Left renal pelvis (tissue), 4 donors: ENCODE measurements at regions not wholly inside any gene's neighbourhood (a gene's known extent, or its start where the extent isn't known, plus 50 kb on each side); places are given as distances from the start of the nearest gene placed in this dataset.
"Not testable (repeated sequence)": the region's sequence is repeated elsewhere in the genome, so short reads cannot be mapped to it uniquely, and the experiment has no call there.

Source experiments
- DNase-seq, 4 donors: peaks; one replicate each; pipeline ENCODE4 v3.0.0-alpha.2; 2013; ENCODE audit warnings: low read depth in 4 of 4, low spot score in 3 of 4

DNA sequence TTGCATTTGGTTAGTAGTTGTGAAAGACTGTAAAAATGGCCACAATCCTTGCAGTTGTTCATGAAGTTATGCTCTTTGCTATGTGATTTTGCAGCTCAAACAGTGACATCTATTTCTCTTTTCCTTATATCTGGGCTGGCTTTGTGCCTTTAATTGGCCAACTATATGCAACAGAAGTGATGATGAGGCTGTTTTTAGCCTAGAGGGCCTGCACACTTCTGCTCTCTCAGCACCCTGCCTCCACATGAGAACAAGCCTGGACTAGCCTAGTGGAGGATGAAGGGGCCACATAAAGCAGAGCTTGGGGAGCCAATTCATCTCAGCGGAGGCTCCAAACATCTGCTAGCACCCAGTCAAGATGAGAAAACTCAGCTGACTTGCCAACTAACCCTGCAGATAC lies 339.8 kb downstream of the OMA1 start:
- DNase-seq: no peak

DNA sequence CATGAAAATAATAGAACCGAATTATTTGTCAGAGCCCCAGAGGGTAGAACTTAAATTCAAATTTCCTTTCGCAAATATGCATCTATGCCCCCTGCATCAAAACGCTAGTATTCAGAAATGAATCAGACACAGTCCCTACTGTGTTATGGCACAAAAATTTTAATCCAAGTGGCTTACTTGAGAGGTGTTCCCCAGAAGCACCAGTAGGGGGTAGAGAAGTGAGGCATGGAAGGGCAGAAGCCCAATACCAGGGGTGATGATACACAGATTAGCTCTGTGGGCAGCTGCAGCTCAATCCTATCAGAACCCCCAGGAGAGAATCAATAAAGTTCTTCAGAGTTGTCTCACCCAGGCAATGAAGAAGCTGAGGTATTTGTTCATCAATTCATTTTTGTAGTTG lies 342.2 kb downstream of the OMA1 start:
- DNase-seq: no peak

DNA sequence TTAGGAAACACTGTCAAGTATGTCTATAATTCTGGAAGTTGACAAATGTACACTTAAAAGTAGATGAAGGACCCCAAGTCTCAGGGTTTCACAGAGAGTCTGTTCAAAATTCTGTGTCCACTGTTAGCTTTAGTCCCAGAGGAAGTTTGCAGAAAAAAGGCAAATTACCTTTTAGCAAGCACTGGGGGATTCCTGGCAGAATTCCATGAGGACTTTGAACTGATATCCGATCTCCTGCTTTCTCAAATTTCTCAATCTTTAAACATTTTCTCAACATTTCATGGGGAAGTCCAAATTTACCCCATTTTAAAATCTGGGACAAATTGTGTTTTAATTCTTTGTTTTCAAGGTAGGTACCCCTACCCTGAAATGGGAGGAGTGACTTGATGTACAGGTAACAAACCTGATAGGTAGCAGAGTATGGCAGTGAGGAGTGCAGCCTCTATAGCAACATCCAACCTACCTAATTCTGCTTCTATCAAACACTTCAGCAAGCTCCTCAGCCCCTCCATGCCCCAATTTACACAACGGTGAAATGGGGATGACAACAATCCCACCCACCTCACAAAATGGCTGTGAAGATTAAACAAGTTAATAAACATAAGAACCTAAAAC lies 344.9 kb downstream of the OMA1 start:
- no peak for DNase-seq

DNA sequence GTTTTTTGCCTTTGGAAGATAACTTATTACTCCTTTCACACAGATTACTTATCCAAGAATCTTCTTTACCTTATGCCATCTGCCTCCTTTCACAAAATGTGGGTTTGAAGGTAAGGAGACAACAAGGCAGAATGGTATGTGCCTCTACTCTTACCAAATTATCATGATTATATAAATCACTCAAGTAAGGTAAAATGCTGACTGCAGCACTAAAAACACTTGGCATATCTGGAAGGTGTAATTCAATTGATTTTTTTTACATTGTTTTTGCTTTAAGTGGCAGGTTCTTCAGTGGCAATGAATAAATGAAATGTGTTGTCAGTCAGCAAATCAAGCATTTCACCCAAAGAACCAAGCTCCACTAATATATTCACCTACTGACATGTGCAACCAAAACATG lies 346.1 kb downstream of the OMA1 start:
- no peak for DNase-seq

DNA sequence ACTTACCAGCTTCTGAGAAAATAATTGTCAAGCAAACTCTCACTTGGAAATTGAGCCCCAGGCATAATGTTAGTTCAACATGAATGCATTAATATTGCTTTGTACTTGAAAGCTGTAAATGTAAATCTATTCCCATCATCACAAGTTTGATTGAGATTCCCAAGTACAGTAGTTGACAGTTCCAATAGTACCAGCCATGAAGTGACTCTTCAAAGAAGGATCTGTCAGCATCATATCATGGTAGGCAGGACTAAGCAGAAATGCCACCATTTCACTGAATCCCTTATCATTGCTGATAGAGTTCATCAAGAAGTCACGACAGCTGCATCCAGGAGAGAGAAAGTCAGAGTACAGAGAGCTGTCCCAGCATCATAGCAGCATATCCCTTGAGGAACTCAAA lies 348.7 kb downstream of the OMA1 start:
- DNase-seq: no peak

DNA sequence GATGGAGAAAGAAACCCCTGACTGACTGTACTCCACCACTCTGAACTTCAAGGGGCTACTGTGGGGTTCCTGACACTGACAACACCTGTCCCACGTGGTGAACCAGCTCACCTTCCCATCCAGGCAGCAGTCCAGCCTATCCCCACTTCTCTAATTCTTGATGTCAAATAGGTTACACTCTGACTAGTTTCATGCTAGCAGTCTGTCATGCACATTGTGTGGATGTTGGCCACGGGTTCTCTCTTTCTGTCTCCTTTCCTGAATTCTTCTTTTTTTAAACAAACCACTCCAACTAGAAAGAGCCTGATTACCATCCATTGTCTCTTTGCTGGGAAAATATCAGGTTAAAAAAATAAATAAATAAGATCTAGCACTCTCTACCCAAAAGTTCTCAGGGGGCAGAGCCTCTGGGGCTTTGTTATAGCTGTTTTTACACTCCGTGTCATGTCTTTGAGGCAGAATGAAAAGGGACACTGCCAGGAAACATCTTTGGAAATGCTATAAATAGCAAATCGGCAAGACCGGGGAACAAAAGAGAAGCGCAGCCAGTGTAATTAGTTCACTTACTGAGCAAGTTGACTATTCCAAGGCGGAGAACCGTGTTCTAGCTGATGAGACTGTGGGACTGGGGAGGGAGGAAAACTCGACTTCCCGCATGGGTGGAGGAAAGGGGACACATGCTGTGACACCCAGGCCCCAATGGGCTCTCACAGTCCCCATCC lies 356.1 kb downstream of the OMA1 start:
- DNase-seq: no peak

DNA sequence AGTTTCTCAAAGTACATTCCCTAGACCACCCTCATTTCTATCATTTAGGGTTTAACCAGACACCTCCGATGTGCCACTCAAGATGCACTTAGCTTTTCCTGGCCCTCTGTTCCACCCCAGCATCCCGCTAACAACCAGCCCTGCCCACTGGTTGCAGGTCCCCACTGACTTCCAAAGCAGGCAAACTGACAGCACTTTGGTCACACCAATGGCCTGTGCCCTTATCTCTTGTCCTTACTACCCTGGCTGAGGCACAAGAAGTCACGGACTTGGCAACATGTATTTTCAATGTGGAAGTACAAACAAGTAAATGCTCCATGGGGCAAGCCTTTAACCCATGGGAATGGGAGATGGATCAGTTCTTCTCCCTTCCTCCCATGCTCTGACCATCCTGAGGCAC lies 357.1 kb downstream of the OMA1 start:
- DNase-seq: no peak

DNA sequence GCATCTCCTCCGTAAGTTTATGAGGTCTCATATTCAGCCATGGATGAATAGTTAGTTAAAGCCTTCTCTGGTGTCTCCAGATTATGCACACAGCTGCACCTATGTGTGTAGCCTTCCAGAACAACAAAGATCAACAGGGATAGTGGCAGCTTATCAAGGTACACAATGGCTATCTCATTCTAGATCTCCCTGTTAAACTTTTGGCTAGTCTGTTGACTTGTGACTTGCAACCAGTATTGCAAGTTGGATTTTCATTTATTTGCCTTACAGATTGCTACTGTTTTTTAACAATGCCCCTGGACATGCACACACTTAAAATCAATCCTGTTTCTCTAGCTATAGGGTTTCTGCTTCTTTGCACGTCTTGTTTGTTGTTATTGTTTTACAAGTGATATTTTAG lies 363.2 kb downstream of the OMA1 start:
- no peak for DNase-seq

DNA sequence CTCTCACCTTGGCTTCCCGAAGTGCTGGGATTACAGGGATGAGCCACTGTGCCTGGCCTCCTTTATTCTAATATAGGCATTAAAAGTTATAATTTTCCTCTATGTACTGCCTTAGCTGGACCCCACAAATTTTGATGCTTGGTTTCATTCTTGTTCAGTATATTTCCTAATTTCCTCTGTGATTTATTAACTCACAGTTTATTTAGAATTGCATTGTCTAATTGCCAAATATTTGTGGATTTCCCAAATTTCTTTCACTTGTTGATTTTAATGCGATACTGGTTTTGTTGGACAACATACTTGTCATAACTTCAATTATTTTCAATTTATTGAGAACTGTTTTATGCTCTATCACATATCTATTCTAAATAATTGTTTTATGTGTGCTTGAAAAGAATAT lies 366.0 kb downstream of the OMA1 start:
- no peak for DNase-seq

DNA sequence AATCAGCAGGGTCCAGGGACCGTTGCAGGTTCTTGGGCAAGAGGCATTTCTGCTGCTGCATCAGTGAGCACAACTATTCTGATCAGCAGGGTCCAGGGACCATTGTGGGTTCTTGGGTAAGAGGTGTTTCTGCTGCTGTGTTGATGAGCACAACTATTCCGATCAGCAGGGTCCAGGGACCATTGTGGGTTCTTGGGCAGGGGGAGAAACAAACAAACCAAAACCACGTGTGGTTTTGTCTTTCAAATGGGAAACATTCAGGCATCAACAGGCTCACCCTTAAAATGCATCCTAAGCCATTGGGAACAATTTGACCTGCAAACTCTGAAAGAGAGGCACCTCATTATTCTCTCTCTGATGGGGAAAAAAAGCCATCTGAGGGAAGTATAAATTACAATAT lies 377.4 kb downstream of the OMA1 start:
- DNase-seq: not testable (repeated sequence)

DNA sequence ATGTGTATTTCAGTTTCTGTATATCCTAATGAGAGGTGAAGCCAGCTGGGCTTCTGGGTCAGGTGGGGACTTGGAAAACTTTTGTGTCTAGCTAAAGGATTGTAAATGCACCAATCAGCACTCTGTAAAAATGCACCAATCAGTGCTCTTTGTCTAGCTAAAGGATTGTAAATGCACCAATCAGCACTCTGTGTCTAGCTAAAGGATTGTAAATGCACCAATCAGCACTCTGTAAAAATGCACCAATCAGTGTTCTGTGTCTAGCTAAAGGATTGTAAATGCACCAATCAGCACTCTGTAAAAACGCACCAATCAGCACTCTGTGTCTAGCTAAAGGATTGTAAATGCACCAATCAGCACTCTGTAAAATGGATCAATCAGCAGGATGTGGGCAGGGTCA lies 379.4 kb downstream of the OMA1 start:
- DNase-seq: not testable (repeated sequence)

DNA sequence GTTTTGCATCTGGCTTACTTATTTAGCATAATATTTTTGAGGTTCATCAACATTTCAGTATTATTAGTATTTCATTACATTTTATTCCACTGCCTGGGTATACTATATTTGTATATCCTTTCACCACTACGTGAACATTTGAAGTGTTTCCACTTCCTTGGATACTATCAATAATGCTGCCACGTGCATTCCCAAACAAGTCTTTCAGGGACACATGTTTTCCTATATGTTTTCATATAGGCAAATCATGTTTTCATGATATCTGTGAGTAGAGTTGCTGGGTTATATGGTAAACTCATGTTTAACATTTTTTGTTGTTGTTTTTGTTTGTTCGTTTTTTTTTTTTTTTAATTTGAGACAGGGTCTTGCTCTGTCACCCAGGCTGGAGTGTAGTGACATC lies 380.1 kb downstream of the OMA1 start:
- DNase-seq: no peak

DNA sequence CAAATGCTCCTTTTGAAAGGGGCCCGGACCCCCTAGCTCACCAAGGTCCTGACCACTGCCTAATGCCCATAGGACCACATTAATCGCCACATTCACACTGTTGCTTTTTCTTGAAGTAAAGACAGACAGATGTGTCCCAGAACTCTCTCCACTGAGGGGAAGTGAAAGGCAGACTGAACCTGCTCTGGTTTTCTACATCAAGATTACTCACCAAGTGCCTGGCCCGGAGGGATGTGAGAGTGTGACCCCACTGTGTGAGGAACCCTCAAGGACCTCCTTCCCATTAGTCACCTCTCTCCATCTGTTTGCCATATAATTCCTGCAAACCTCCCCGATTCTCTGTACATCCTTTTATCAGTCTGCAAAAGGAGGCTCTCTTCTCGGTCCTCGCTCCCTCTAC lies 381.5 kb downstream of the OMA1 start:
- DNase-seq: no peak

DNA sequence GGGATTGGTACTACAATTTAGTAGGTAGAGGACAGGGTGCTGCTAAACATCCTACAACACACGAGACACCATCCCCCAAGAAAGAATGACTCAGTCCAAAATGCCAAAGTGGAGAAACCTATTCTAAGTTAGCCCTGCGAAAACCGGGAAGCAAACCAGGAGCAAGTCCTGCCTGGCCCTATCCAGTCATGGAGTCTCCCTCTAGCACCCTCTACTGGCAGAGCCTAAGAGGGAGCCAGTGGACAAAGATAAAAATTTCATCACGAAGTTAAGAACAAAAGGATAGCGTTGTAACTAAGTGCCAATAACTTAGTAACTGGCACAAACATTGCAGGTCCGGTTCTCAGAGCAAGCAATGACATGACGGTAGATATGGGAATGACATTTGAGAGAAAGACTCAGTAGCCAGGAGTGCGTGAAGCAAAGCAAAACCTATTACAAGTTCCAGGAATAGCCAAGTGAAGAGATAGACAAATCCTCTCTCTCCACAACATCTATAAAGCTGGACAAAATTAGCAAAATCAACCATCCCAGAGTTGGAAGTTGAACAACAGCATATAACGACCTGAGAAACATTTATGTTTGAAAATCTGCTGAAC lies 383.5 kb downstream of the OMA1 start:
- DNase-seq: peak; percentile 45 to 60 (median 52)

DNA sequence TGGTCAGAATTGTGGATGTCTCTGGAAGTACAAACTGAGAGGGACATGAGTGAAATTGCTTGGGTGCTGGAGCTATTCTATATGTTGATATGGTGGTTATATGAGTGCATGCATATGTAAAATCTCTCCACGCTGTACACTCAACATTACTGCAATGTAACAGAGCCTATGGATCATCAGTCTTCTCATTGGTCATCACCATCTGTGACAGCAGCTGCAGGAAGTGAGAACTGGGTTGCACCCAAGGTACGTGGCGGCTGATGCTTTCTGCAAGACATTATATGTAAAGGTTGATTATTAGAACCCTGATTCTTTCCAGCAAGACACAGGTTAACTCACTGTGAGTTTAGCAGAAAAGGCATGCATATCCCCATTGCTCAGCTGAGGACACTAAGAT lies 387.1 kb downstream of the OMA1 start:
- no peak for DNase-seq

DNA sequence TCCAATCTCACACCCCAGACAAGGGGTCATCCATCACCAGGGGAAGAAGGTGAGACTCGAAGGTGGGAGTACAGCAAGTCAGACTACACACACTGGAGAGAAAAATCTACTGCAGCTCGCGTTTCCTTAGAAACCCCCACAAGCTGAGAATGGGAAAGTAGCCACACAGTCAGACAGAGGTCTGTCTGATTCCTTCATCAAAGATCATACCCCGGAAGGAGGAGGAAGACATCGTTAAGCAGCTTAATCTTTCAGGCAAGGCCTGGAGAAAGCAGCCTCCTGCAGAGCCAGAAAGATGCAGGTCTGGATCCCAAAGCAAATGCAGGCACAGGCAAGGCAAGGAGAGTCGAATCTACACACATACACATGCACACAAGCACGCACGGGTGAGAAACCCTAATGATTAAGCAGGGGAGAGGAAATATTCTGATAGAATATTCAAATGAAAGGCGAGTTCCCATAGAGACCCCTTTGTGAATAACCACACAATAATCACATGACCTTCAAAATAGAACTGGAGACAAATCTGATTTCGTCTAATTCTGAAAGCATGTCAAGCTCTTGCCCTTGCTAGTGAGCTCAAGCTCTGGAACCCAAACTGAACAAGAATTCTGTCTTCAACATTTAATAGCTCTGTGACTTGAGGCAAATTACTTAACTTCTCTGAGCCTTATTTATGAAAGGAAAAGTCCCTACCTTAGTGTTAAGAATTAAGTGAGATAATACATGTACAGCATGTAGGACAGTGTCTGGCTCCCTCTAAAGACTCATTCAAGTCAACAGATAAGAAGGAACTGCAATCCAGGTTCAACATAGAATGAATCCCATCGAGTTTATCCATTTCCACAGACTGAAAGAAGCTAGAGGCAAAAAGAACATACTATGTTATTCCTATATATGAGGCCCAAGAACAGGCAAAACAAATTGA lies 387.8 kb downstream of the OMA1 start:
- DNase-seq: no peak

DNA sequence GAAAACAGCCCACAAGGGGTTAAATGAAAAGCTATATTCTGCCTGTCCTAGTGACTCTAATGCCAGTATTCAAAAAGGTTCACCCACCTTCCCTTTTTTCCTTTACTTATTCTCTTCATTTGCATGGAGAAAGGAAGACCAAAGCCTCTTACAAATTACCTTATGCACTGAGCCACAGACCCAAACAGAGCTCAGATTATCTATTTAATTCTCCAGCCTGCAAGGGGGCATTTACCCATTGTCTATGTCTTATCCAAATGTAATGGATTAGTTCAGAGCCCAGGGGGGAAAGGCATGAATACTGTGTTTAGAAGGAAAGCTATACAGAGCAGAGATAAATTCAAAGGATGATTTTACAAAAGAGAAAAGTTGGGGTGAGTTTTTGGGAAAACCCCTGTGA lies 388.5 kb downstream of the OMA1 start:
- no peak for DNase-seq

DNA sequence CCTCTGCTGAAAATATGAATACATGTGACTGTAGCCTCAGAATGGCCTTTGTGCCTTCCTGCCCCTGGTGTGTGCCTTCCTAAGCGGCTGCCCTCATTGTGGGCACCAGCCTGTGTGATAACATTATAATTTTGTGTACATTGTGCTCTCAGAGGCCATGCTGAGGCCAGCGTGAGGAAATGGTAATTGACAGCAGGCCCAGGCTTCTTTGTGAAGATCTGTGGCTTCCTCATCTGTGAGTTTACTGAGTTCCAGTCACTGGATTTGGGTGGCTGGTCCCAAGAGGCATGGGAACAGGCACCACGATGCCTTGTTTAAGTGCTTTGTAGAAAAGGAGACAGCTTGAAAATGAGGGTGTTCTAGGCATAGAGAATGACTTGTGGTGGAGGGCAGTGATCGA lies 389.3 kb downstream of the OMA1 start:
- no peak for DNase-seq

DNA sequence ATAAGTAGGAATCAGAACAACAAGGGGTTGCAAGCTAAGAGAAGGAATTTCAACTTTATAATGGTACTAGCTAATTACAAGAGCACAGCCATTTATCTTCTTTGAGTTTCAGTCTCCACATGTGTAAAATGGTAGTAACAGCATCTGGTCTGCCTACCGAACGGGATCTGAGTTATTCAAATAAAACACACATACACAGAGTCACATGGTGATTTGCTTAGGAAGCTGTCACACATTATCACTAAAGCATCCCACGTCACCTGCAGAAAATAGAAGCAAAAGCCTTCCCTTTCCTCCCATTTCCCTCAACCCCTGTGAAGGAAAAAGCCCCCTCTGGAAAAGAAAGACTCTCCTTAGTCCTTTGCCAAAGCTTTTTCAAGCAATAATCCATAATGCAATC lies 389.7 kb downstream of the OMA1 start:
- DNase-seq: no peak

DNA sequence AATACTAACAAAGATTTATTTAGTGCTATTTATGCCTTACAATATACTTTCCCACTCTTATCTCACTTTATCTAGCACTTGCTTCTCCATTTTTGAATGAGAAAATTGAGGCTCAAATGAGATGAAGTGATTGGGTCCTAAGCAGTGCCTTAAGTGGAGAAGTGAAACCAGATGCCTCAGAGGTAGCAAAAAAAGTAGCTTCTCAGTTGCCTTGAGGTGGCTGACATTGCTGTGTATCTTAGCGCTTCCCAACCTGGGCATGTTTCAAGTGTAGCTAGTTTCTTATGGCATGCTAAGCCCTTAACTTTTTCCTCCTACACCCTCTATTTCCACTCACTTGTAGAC lies 390.4 kb downstream of the OMA1 start:
- no peak for DNase-seq

DNA sequence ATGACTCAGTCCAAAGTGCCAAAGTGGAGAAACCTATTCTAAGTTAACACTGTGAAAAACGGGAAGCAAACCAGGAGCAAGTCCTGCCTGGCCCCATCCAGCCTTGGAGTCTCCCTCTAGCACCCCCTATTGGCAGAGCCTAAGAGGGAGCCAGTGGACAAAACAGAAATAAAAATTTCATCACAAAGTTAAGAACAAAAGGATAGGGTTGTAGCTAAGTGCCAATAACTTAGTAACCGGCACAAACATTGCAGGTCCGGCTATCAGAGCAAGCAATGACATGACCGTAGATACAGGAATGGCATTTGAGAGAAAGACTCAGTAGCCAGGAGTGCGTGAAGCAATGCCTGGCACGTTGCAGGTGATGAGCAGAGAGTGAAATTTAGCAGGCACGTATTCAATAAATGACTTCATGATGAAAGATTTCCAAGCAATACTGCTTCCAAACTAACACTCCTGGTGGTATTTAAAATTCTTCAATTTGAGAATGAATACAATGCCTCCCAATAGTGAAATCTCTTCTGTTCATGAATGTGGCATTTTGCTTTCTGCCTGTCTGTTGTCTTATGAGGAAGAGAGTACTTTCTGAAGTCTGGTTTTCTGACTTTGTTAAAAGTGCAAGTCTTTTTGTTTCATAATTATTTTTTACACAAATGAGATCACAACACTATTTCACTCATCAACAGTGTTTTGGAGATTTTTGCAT lies 391.0 kb downstream of the OMA1 start:
- DNase-seq: peak in 1 of 4 donors; percentile 14
